ENCODE measurements at regions not wholly inside any gene's neighbourhood (a gene's known extent, or its start where the extent isn't known, plus 50 kb on each side); places are given as distances from the start of the nearest gene placed in this dataset.

DNA sequence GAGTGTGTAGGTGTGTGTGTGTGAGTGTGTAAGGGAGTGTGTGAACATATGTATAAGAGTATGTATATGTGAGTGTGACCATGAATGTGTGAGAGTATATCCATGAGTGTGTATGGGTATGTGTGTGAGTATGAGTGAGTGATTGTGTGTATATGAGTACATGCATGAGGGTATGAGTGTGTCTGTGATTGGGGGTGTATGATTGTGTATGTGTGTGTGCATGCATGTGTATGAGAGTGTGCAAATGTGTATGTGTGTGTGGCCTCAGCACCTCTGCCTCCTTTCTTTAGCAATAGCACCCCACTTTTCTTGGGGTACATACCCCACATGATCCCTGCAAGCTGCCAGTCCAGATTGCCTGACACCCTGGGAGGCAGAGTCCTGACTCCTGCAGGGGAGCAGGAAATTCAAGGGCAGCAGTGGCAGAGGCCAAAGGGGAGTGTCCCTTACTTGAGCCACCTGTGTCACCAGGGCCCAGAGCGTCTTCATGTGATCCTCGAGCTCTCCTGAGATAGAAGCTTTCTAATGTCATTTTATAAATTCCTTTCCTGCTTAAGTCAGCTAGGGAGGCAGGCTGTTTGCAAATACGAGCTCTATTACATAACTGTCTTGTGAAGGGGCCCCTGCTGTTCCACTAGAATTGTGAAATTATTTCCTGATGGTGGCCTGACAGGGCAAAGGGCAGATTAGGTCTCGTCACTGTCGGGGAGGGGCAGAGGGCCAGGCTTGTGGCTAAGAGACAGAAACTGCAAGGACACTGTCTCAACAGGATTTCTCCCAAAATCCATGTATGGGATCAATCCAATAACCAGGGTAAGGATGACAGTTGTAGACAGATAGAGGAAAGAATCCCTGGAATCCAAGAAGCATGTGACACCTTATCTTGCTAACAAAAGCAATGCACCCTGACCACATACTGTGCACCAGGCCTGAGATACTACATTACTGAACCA, 389.1 kb downstream of the GADD45G start:
- H3K36me3 ChIP-seq (ENCODE audit: low read depth, missing control alignments): no peaks in the 10 kb centered on the region
- H3K4me3 ChIP-seq: no peak overlapping the region
- TF ChIP-seq POLR2A (IDR thresholded peaks at IDR 0.05): no peak
- TF ChIP-seq, protein P1, sequence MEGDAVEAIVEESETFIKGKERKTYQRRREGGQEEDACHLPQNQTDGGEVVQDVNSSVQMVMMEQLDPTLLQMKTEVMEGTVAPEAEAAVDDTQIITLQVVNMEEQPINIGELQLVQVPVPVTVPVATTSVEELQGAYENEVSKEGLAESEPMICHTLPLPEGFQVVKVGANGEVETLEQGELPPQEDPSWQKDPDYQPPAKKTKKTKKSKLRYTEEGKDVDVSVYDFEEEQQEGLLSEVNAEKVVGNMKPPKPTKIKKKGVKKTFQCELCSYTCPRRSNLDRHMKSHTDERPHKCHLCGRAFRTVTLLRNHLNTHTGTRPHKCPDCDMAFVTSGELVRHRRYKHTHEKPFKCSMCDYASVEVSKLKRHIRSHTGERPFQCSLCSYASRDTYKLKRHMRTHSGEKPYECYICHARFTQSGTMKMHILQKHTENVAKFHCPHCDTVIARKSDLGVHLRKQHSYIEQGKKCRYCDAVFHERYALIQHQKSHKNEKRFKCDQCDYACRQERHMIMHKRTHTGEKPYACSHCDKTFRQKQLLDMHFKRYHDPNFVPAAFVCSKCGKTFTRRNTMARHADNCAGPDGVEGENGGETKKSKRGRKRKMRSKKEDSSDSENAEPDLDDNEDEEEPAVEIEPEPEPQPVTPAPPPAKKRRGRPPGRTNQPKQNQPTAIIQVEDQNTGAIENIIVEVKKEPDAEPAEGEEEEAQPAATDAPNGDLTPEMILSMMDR (IDR thresholded peaks at IDR 0.05): no peak
- peak overlapping the region; percentile 85 to 89 for H3K27ac ChIP-seq
- peaks cover 50% of the 10 kb centered on the region for H3K4me1 ChIP-seq
- WGBS, 2 donors: 31 to 36% methylated on average over 5 of the region's 5 CpGs
- H3K27me3 ChIP-seq: no peaks in the 10 kb centered on the region
- peak; percentile 46 for DNase-seq
- no peaks in the 10 kb centered on the region for H3K9me3 ChIP-seq
- intact Hi-C loops (cut with DNase I; ENCODE audit: low total_unique reads): loop anchor here (10.0 kb wide), 1 partner anchor 389 kb away; the partner anchor contains the start of gene GADD45G

DNA sequence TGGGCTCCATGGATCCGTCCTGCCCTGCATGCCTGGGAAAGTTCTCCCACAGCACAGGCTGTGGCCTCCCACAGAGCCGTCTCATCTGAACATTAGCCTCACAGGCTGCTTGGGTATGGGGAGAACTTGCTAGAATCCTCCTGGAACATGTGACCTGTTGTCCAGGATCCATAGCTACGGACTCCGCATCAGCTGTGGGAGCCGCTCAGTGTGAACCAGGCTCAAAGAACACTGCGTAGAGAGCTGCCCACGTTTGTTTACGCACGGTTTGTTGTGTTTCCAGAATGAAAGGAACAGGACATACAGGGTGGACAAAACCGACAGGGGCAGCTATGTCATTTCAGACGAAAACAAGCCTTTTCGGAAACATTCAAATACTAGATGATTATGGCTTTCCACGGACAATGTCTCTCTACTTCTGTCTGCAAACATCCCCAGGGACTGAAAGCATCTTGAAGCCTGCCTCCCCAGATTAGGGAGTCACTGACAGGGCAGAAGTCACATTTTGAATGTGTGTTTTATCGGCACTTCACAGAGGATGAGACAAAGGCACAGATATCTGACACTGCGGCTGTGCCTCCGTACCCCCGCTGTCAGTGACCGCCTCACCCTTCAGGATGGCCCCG, 390.3 kb downstream of the GADD45G start:
- Histone ChIP-seq H3K4me3 (no peak overlapping the region), H3K27me3 (no peaks in the 10 kb centered on the region), H3K9me3 (no peaks in the 10 kb centered on the region), H3K27ac (peak overlapping the region; percentile 85 to 89), H3K4me1 (peaks cover 60% of the 10 kb centered on the region), H3K36me3 (ENCODE audit: low read depth, missing control alignments) (no peaks in the 10 kb centered on the region)
- 36 to 62% methylated on average over 19 of the region's 19 CpGs for WGBS, 2 donors
- TF ChIP-seq, protein P1 (IDR thresholded peaks at IDR 0.05): no peak
- no peak for TF ChIP-seq POLR2A (IDR thresholded peaks at IDR 0.05)
- intact Hi-C loops (cut with DNase I; ENCODE audit: low total_unique reads): loop anchor here (10.0 kb wide), 1 partner anchor 390 kb away; the partner anchor contains the start of gene GADD45G
- peak; percentile 77 for DNase-seq

DNA sequence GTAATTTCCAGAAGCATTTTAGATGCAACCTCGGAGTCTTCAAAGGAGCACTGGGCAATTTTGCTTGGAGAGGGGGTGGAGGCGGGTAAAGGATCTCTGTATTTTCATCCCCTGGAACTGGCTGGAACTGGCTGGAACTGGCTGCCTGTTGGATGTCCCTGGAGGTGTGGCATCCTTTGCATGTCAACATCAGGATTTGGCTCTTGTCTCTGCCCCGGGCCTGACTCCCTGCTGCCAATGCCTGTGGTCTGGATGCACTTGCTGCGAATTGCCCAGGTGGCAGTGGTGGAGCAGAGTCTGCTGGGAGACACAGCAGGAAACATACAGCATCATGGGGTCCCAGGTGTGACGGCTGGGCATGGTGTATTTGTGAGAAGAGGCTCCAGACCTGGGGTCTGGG, 391.3 kb downstream of the GADD45G start:
- peak overlapping the region; percentile 85 to 89 for H3K27ac ChIP-seq
- H3K36me3 ChIP-seq (ENCODE audit: low read depth, missing control alignments): no peaks in the 10 kb centered on the region
- no peak for DNase-seq
- no peak overlapping the region for H3K4me3 ChIP-seq
- no peaks in the 10 kb centered on the region for H3K27me3 ChIP-seq
- H3K9me3 ChIP-seq: no peaks in the 10 kb centered on the region
- peaks cover 66% of the 10 kb centered on the region for H3K4me1 ChIP-seq
- WGBS, 2 donors: 92 to 100% methylated on average over 4 to 5 of the region's 5 CpGs
- TF ChIP-seq POLR2A (IDR thresholded peaks at IDR 0.05): no peak
- TF ChIP-seq, protein P1 (IDR thresholded peaks at IDR 0.05): no peak
- intact Hi-C loops (cut with DNase I; ENCODE audit: low total_unique reads): loop anchor here (10.0 kb wide), 1 partner anchor 391 kb away; the partner anchor contains the start of gene GADD45G

DNA sequence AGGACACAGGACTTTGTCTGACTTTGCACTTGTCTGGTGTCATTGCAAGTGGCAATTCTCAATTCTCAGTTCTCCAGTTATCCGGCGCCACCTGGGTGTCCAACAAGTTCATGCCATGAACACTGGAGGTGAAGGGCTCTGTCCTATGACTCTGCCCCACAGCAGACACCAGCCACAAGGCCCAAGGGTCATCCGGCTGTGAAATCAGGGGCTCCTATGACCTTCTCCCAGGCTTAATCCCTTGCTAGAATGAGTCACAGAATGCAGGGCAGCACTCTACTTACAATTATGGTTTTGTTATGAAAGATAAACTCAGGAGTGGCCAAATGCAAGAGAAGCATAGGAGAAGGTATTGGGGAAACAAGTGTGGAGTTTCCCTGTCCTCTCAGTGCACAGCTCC, 392.0 kb downstream of the GADD45G start:
- Histone ChIP-seq H3K27ac (no peak overlapping the region), H3K4me3 (no peak overlapping the region), H3K36me3 (ENCODE audit: low read depth, missing control alignments) (no peaks in the 10 kb centered on the region), H3K4me1 (peaks cover 60% of the 10 kb centered on the region), H3K27me3 (no peaks in the 10 kb centered on the region), H3K9me3 (no peaks in the 10 kb centered on the region)
- WGBS, 2 donors: 96 to 97% methylated on average over 3 of the region's 3 CpGs
- no peak for DNase-seq
- TF ChIP-seq, protein P1 (IDR thresholded peaks at IDR 0.05): no peak
- TF ChIP-seq POLR2A (IDR thresholded peaks at IDR 0.05): no peak
- intact Hi-C loops (cut with DNase I; ENCODE audit: low total_unique reads): loop anchor here (10.0 kb wide), 1 partner anchor 392 kb away; the partner anchor contains the start of gene GADD45G

Measured in testis (tissue), 2 donors.